Prostate gland (tissue), 2 donors: ENCODE measurements at regions not wholly inside any gene's neighbourhood (a gene's known extent, or its start where the extent isn't known, plus 50 kb on each side); places are given as distances from the start of the nearest gene placed in this dataset.

Experiments
- CTCF ChIP-seq, 4 experiments: fragments of 200-600 bp in 2 of 4; fragments of 450-650 bp in 2 of 4; sonication (generic) in 2 of 4; IDR thresholded peaks; 1 replicate in 3 of 4; 2 replicates in 1 of 4; pipeline ENCODE4 v1.5.1; 2016 to 2019; ENCODE audit warnings: antibody characterized with exemption in 4 of 4, mild to moderate bottlenecking in 2 of 4, moderate library complexity in 2 of 4
- POLR2A ChIP-seq: fragments of 450-650 bp; IDR thresholded peaks from one replicate; pipeline ENCODE4 v1.6.1; 2016; ENCODE audit warnings: antibody characterized with exemption, mild to moderate bottlenecking
- POLR2AphosphoS5 ChIP-seq: sonication (generic); formaldehyde crosslinking; IDR thresholded peaks from one replicate; pipeline ENCODE4 v1.6.1; 2017; ENCODE audit warnings: antibody characterized with exemption

GRCh38 chr10:120368338-120368737 is 88.7 kb upstream of the PLPP4 start:
- TF ChIP-seq CTCF (IDR thresholded peaks at IDR 0.05) (no peak), POLR2AphosphoS5 (no peak), POLR2A (no peak)
